IPS DF 19.7 (cell line): ENCODE measurements at regions not wholly inside any gene's neighbourhood (a gene's known extent, or its start where the extent isn't known, plus 50 kb on each side); places are given as distances from the start of the nearest gene placed in this dataset.
"Not testable (repeated sequence)": the region's sequence is repeated elsewhere in the genome, so short reads cannot be mapped to it uniquely, and the experiment has no call there.

Experiments used
- DNase-seq: peaks from one replicate; pipeline ENCODE4 v3.0.0-alpha.2; 2013; ENCODE audit warnings: low read depth, low spot score

DNA sequence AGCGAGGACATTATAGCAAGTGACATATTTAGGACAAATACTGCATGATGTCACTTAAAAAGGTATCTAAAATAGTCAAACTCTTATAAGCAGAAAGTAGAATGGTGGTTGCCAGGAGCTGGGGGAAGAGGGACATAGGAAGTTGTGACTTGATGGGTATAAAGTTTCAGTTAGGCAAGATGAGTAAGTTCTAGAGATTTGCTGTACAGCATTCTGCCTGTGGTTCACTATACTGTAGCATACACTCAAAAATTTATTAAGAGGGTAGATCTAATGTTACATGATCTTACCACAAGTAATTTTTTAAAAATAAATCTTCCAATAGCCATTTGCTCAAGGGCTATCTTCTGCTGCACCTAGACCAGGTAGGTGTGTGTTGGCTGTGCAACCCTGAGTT lies 78.1 kb upstream of the NPAS2 start:
- DNase-seq, result no peak

DNA sequence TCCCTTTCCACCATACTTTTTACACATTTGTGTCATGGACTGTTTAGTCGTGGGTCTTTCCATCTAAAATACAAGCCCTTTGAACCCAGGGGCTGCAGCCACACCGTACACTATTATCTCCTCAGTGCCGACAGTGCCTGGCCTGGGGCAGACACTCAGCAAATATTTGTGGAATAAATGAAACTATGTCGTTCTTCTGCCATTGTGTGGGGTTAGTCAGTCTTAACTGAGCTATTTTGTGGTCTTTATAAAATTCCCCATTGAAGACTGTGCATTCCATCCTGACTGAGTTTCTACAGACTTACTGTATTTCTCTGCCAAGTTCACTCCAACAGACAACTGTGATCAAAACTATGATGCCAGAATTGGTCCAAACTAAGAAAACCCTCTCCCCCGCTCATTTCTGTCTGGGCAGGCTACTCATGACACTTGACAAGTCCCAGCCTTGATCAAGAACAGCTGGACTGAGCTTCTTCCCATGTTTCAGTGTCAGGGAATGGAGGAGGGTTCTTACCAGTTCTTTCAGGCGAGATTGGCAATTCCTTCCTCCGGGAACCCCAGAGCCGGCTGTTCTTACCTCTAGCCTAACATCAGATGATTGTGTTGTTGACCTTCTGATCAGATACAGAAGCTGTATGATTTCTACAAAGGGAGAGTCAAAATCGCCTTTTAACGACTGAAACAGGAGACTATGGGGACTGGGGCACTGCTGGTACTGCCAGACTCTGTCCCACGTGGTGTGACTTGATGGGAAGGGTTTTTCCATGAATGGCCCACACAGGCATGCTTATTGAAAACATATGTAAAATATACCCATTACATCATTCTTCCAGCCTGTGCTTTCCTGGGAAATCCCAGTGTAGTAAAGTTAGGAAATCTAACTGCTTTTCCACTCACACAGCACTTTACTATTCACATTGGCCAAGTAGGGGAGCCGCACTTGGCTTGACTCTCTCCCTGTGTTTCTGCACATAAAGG lies 77.4 kb upstream of the NPAS2 start:
- DNase-seq, result no peak

DNA sequence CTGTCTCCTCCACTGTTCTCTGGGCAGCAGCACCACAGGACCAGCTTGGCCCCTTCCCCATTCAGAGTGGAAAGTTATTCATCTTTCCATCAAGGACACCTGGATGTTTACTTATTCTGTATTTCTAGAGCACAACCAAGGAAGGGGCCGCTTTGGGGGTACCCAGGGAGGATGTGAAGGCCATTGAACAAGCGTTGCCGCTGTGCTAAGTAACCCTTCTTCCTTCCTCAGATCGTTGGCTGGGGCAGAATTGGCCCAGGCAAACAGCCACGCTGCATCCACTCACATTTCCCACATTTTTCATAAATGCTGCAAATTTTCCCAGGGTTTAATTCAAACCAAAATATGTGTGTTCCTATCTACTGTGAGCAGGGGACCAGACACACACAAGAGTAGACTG lies 76.2 kb upstream of the NPAS2 start:
- DNase-seq, result no peak

DNA sequence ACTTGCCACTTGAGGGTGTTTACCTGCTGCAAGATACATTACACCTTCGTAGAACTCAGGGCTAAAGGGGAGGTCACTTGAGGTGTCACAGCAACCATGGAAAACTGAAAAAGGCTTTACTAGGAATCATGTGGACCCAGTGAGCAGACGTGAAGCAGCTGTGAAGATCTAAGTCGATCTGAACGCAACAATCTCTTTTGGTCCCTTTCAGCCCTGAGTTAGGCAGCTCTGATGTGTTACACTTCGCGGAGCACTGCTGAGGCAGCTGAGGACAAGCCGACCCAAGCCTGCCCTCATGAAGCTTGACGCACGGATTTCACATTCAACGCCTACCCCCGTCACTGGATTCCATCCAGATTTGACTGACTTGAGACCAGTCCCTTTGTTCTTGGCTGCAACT lies 75.8 kb upstream of the NPAS2 start:
- DNase-seq, result no peak

DNA sequence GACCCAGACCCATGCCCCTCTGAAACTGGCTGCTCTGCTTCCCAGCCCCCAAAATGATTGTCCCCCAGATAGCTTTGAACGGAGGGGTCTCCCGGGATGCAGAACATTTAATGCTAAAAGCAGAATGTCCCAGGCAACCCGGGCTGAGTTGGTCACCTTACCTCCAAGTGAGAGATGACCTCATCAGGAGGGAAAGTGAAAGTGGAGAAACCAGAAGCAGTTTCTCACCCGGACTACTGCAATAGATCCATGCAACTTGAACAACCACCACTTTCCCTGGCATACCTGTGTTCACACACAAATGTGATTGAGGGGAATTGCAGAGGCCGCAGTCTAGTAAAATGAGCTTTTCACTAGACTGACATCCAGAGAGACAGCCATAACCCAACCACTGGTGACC lies 75.3 kb upstream of the NPAS2 start:
- DNase-seq, result no peak

DNA sequence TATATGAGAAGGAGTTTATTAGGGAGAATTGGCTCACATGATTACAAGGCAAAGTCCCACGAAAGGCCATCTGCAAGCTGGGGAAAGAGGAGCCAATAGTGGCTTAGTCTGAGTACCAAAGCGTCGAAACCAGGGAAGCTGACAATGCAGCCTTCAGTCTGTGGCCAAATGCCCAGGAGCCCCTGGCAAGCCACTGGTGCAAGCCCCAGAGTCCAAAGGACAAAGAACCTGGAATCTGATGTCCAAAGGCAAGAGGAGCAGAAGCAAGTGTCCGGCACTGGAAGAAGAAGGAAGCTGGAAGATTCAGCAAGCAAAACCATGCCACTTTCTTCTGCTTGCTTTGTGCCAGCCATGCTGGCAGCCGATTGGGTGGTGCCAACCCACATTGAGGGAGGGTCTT lies 74.3 kb upstream of the NPAS2 start:
- no peak for DNase-seq

- DNase-seq, result no peak
These were observed 72.4 kb upstream of the NPAS2 start for GRCh38 chr2:100747551-100747950.

- DNase-seq, result no peak
These were observed 71.8 kb upstream of the NPAS2 start for GRCh38 chr2:100747996-100748615.

- DNase-seq, result no peak
These were observed 71.3 kb upstream of the NPAS2 start for GRCh38 chr2:100748673-100749072.

DNA sequence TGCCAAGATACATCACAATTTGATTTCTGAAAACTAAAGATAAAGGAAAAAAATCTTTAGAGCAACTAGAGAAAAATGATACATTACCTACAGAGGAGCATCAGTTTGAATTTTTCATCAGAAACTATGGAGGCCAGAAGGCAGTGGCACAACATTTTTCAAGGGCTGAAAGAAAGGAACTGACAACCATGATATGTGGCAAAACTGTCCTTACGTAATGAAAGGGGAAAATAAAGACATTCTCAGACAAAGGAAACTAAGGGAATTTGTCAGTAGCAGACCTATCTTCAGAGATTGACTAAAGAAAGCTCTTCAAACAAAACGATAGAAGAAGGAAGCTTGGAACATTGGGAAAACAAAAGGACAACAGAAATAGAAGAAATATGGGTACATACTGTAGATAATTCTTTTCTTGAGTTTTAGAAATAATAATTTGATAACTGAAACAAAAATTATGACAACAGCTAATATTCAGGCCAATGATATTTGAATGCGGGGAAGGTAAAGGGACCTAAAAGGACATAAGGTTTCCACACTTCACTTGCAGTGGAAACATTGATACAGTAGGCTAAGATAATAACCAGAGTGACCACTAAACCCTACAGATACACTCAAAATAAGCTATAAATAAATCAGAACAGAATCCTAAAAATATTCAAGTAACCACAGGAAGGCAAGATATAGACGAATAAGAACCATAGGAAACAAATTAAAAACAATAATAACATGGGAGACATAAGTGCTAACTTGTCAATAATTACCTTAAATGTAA lies 70.0 kb upstream of the NPAS2 start:
- DNase-seq, result no peak

DNA sequence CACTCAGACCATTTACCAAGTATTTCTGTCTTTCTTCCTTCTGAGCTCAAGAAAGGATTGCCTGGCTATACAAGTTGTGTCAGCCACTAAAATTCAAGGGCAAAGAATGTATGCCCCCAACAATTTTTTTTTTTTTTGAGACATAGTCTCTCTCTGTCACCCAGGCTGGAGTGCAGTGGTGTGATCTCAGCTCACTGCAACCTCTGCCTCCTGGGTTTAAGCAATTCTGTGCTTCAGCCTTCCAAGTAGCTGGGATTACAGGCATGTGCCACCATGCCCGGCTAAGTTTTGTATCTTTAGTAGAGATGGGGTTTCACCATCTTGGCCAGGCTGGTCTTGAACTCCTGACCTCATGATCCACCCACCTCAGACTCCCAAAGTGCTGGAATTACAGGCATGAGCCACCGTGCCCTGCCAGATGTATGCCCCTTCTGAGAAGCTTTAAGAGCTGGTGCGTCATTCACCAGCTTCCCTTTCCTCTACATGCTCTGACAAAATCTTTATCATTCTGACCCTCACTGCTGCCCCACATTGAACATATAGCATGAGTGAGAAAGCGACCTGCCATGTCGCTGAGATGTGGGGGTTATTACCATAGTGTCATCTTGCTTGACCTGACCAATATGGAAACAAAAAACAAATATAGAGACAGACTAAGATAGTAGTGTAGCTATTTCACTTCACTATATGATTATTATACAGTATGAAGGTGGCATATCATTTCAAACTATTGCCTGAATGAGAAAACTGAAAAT lies 67.9 kb upstream of the NPAS2 start:
- DNase-seq, result not testable (repeated sequence)

- DNase-seq, result no peak
These were observed 67.2 kb upstream of the NPAS2 start for GRCh38 chr2:100752628-100753333.

- DNase-seq, result no peak
These were observed 66.5 kb upstream of the NPAS2 start for GRCh38 chr2:100753444-100753843.

DNA sequence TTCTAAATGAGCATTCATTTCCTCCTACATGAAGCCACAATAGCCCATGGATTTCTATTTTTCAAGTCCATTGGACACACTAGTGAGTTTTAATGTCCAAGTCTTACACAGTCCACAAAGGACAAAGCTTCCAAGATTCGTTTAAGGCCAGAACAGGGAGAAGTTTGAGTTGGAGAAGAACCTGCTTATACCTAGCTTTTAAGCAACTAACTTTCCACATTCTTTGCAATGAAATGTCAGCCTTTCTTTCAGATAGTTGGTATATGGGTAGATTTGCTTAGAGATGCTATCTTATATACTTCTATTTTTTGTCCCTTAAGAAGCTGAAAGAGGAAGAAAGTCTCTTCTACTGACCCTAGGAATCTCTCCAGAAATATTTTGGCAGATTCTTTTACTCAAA lies 66.1 kb upstream of the NPAS2 start:
- DNase-seq, result no peak

GRCh38 chr2:100754951-100755350 lies 65.0 kb upstream of the NPAS2 start:
- DNase-seq, result no peak

- DNase-seq, result no peak
These were observed 64.5 kb upstream of the NPAS2 start for GRCh38 chr2:100755441-100755840.

DNA sequence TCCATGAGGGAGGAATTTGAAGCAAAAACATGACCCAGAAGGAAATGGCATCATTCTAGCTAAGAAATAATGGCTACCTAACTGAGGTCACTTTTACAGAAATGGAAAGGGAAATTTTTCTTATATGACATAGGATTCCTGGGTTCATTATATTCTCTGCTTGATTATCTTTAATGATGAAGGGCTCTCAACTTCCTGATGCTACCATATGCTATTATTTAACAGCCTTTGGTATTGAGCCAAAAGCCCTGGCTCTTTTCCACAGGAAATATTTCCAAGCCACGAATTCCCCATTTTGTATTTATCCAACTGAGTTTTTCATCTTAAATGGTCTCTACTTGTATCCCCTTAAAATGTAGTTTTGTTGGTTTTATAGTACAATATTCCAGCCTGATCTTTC lies 63.2 kb upstream of the NPAS2 start:
- no peak for DNase-seq

GRCh38 chr2:100757621-100758394 lies 62.1 kb upstream of the NPAS2 start:
- no peak for DNase-seq

- no peak for DNase-seq
These were observed 60.0 kb upstream of the NPAS2 start for GRCh38 chr2:100759901-100760300.

- DNase-seq, result no peak
These were observed 58.6 kb upstream of the NPAS2 start for GRCh38 chr2:100761365-100761764.
